GM23338 (cell line): ENCODE measurements at regions not wholly inside any gene's neighbourhood (a gene's known extent, or its start where the extent isn't known, plus 50 kb on each side); places are given as distances from the start of the nearest gene placed in this dataset.

ENCODE experiments used
- ATAC-seq: fragments of 200-7000 bp; cut with Tn5 transposase; 3 replicates; pipeline ENCODE4 v1.9.1; 2020
- DNase-seq: peaks from one replicate; pipeline ENCODE4 v3.0.0-alpha.2; 2015; ENCODE audit warnings: low spot score
- H2AFZ ChIP-seq: fragments of 200-600 bp; sonication (generic); 2 replicates; pipeline ENCODE4 v1.8.0; 2016; ENCODE audit warnings: antibody characterized with exemption, mild to moderate bottlenecking, moderate library complexity
- H3F3A ChIP-seq: fragments of 200-600 bp; sonication (generic); replicated peaks from 2 replicates; pipeline ENCODE4 v1.8.0; 2017; ENCODE audit warnings: antibody characterized with exemption, mixed run types, low read depth
- H3K27ac ChIP-seq: fragments of 200-600 bp; sonication (generic); 2 replicates; pipeline ENCODE4 v1.6.1; 2016; ENCODE audit warnings: low read depth
- H3K27me3 ChIP-seq: fragments of 200-600 bp; sonication (generic); 2 replicates; pipeline ENCODE4 v1.8.0; 2016; ENCODE audit warnings: mild to moderate bottlenecking, mixed run types, moderate library complexity; ENCODE audit not compliant: insufficient read depth
- H3K36me3 ChIP-seq: fragments of 200-600 bp; sonication (generic); 2 replicates; pipeline ENCODE4 v1.8.0; 2016; ENCODE audit warnings: mild to moderate bottlenecking; ENCODE audit not compliant: insufficient read depth
- H3K4me1 ChIP-seq: fragments of 200-600 bp; sonication (generic); 2 replicates; pipeline ENCODE4 v1.8.0; 2016; ENCODE audit warnings: mild to moderate bottlenecking, moderate library complexity; ENCODE audit not compliant: insufficient read depth
- H3K4me2 ChIP-seq: fragments of 200-600 bp; sonication (generic); 2 replicates; pipeline ENCODE4 v1.7.1; 2017; ENCODE audit warnings: mixed run types
- H3K4me3 ChIP-seq: fragments of 200-600 bp; sonication (generic); 2 replicates; pipeline ENCODE4 v1.6.1; 2016; ENCODE audit warnings: mixed run types
- H3K79me2 ChIP-seq: fragments of 200-600 bp; sonication (generic); replicated peaks from 2 replicates; pipeline ENCODE4 v1.8.0; 2017; ENCODE audit warnings: mild to moderate bottlenecking; ENCODE audit not compliant: insufficient read depth
- H3K9me2 ChIP-seq: fragments of 200-600 bp; sonication (generic); 2 replicates; pipeline ENCODE4 v1.8.0; 2017; ENCODE audit not compliant: insufficient read depth
- H4K20me1 ChIP-seq: fragments of 200-600 bp; sonication (generic); replicated peaks from 2 replicates; pipeline ENCODE4 v1.8.0; 2017; ENCODE audit warnings: mild to moderate bottlenecking; ENCODE audit not compliant: insufficient read depth
- H3K27ac Mint-ChIP-seq: 2 replicates; pipeline ENCODE4 v1.8.0; 2020; ENCODE audit warnings: inconsistent platforms, mild to moderate bottlenecking, moderate library complexity, mixed read lengths
- H3K27me3 Mint-ChIP-seq: 3 replicates; pipeline ENCODE4 v1.8.0; 2022; ENCODE audit warnings: low read depth, mild to moderate bottlenecking, moderate library complexity, mixed read lengths, inconsistent platforms; ENCODE audit not compliant: insufficient read depth, poor library complexity
- H3K36me3 Mint-ChIP-seq: 3 replicates; pipeline ENCODE4 v1.8.0; 2021; ENCODE audit warnings: low read depth, mild to moderate bottlenecking, inconsistent platforms, moderate library complexity, mixed read lengths
- H3K4me1 Mint-ChIP-seq: 3 replicates; pipeline ENCODE4 v1.8.0; 2020; ENCODE audit warnings: mild to moderate bottlenecking, inconsistent platforms, mixed read lengths
- H3K4me3 Mint-ChIP-seq: 3 replicates; pipeline ENCODE4 v1.8.0; 2021; ENCODE audit warnings: moderate library complexity, mild to moderate bottlenecking, inconsistent platforms, mixed read lengths
- H3K9me3 Mint-ChIP-seq: 3 replicates; pipeline ENCODE4 v1.8.0; 2020; ENCODE audit warnings: moderate library complexity, mild to moderate bottlenecking, inconsistent platforms, mixed read lengths
- EZH2 ChIP-seq: fragments of 200-600 bp; sonication (generic); IDR thresholded peaks from one replicate; pipeline ENCODE4 v1.8.0; 2017; ENCODE audit warnings: antibody characterized with exemption, mild to moderate bottlenecking, low read depth; ENCODE audit not compliant: unreplicated experiment
- EZH2phosphoT487 ChIP-seq: fragments of 200-600 bp; sonication (generic); IDR thresholded peaks from one replicate; pipeline ENCODE4 v1.8.1; 2018; ENCODE audit warnings: antibody characterized with exemption; ENCODE audit not compliant: unreplicated experiment
- JUNB ChIP-seq: IDR thresholded peaks from one replicate; pipeline ENCODE4 v1.6.1; 2016; ENCODE audit warnings: antibody characterized with exemption; ENCODE audit not compliant: unreplicated experiment
- NANOG ChIP-seq: IDR thresholded peaks from 2 replicates; pipeline ENCODE4 v1.6.1; 2016; ENCODE audit warnings: antibody characterized with exemption, borderline replicate concordance
- POLR2AphosphoS5 ChIP-seq: IDR thresholded peaks from 2 replicates; pipeline ENCODE4 v1.6.1; 2016; ENCODE audit warnings: antibody characterized with exemption, low read depth
- ZNF114 ChIP-seq: fragments of 250-450 bp; sonication (Bioruptor Pico); IDR thresholded peaks from 2 replicates; pipeline ENCODE4 v1.5.0; 2020; ENCODE audit warnings: mild to moderate bottlenecking, moderate library complexity
- TF ChIP-seq, protein P1 (sequence below): fragments of 250-450 bp; sonication (Bioruptor Pico); IDR thresholded peaks from 2 replicates; pipeline ENCODE4 v1.5.0; 2020; ENCODE audit warnings: mild to moderate bottlenecking, moderate library complexity
- TF ChIP-seq, protein P2 (sequence below): IDR thresholded peaks from 2 replicates; pipeline ENCODE4 v1.6.1; 2016; ENCODE audit warnings: antibody characterized with exemption
- TF ChIP-seq, protein P3 (sequence below): IDR thresholded peaks from one replicate; pipeline ENCODE4 v1.6.1; 2018; ENCODE audit warnings: antibody characterized with exemption; ENCODE audit not compliant: unreplicated experiment

DNA sequence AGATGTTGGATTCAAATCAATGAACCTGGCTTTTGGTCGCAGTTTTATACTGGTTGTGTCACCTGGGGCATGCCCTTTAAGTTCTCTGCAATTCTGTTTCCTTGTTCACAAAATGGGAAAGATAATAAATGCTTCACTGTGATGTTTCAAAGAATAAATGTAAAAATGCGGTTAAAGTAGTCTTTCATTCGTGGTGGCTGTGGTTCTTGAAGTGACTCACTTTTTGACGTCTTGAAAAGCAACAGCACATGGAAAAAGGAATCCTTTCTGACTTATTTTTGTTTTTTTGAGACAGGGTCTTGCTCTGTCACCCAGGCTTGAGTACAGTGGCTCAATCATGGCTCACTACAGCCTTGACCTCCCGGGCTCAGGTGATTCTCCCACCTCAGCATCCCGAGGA lies 88.4 kb upstream of the SLIT3 start (continued):
- TF ChIP-seq, protein P1, sequence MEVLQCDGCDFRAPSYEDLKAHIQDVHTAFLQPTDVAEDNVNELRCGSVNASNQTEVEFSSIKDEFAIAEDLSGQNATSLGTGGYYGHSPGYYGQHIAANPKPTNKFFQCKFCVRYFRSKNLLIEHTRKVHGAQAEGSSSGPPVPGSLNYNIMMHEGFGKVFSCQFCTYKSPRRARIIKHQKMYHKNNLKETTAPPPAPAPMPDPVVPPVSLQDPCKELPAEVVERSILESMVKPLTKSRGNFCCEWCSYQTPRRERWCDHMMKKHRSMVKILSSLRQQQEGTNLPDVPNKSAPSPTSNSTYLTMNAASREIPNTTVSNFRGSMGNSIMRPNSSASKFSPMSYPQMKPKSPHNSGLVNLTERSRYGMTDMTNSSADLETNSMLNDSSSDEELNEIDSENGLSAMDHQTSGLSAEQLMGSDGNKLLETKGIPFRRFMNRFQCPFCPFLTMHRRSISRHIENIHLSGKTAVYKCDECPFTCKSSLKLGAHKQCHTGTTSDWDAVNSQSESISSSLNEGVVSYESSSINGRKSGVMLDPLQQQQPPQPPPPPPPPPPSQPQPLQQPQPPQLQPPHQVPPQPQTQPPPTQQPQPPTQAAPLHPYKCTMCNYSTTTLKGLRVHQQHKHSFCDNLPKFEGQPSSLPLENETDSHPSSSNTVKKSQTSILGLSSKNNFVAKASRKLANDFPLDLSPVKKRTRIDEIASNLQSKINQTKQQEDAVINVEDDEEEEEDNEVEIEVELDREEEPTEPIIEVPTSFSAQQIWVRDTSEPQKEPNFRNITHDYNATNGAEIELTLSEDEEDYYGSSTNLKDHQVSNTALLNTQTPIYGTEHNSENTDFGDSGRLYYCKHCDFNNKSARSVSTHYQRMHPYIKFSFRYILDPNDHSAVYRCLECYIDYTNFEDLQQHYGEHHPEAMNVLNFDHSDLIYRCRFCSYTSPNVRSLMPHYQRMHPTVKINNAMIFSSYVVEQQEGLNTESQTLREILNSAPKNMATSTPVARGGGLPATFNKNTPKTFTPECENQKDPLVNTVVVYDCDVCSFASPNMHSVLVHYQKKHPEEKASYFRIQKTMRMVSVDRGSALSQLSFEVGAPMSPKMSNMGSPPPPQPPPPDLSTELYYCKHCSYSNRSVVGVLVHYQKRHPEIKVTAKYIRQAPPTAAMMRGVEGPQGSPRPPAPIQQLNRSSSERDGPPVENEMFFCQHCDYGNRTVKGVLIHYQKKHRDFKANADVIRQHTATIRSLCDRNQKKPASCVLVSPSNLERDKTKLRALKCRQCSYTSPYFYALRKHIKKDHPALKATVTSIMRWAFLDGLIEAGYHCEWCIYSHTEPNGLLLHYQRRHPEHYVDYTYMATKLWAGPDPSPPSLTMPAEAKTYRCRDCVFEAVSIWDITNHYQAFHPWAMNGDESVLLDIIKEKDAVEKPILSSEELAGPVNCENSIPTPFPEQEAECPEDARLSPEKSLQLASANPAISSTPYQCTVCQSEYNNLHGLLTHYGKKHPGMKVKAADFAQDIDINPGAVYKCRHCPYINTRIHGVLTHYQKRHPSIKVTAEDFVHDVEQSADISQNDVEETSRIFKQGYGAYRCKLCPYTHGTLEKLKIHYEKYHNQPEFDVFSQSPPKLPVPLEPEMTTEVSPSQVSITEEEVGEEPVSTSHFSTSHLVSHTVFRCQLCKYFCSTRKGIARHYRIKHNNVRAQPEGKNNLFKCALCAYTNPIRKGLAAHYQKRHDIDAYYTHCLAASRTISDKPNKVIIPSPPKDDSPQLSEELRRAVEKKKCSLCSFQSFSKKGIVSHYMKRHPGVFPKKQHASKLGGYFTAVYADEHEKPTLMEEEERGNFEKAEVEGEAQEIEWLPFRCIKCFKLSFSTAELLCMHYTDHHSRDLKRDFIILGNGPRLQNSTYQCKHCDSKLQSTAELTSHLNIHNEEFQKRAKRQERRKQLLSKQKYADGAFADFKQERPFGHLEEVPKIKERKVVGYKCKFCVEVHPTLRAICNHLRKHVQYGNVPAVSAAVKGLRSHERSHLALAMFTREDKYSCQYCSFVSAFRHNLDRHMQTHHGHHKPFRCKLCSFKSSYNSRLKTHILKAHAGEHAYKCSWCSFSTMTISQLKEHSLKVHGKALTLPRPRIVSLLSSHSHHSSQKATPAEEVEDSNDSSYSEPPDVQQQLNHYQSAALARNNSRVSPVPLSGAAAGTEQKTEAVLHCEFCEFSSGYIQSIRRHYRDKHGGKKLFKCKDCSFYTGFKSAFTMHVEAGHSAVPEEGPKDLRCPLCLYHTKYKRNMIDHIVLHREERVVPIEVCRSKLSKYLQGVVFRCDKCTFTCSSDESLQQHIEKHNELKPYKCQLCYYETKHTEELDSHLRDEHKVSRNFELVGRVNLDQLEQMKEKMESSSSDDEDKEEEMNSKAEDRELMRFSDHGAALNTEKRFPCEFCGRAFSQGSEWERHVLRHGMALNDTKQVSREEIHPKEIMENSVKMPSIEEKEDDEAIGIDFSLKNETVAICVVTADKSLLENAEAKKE: no peak
- TF ChIP-seq ZNF114 (CRISPR knock-in tag) (no peak), EZH2 (no peak), POLR2AphosphoS5 (no peak), NANOG (no peak)
- TF ChIP-seq, protein P2, sequence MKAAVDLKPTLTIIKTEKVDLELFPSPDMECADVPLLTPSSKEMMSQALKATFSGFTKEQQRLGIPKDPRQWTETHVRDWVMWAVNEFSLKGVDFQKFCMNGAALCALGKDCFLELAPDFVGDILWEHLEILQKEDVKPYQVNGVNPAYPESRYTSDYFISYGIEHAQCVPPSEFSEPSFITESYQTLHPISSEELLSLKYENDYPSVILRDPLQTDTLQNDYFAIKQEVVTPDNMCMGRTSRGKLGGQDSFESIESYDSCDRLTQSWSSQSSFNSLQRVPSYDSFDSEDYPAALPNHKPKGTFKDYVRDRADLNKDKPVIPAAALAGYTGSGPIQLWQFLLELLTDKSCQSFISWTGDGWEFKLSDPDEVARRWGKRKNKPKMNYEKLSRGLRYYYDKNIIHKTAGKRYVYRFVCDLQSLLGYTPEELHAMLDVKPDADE: no peak

DNA sequence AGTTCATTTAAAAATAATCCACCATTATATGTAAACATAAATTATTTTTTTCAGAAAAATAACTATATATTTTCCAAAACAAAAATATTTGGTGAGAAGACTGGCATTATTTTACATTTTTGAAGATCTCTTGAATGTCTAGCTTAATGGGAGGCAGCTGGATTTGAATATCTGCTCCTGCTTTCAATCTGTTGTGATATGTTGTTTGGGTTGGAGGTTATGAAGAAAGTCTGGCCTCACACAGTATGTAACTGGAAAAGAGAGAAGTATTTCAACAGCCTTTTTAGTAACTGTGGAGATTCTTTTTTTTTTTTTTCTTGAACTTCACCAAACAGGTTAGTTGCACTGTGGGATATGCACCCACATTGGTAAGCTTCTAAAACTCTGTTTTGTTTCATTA lies 84.7 kb upstream of the SLIT3 start:
- no peaks in the 10 kb centered on the region for H3K27me3 ChIP-seq
- H2AFZ ChIP-seq: no peak overlapping the region
- H3K4me3 Mint-ChIP-seq: no peak overlapping the region
- H3K4me3 ChIP-seq: no peak overlapping the region
- no peaks in the 10 kb centered on the region for H3K79me2 ChIP-seq
- H3K4me2 ChIP-seq: no peak overlapping the region
- H3K27ac Mint-ChIP-seq: no peak overlapping the region
- H3K27ac ChIP-seq: no peak overlapping the region
- no peaks in the 10 kb centered on the region for H3K27me3 Mint-ChIP-seq
- H3K4me1 ChIP-seq: no peaks in the 10 kb centered on the region
- peaks cover 3% of the 10 kb centered on the region; the same call in 2 of the 3 replicates for H3K9me3 Mint-ChIP-seq
- no peaks in the 10 kb centered on the region for H3K36me3 Mint-ChIP-seq
- no peaks in the 10 kb centered on the region for H3K36me3 ChIP-seq
- H4K20me1 ChIP-seq: no peaks in the 10 kb centered on the region
- 0 out of 2 replicates have a peak, but pooled peaks cover 4% of the 10 kb centered on the region for H3K9me2 ChIP-seq
- ATAC-seq: no peak
- no peaks in the 10 kb centered on the region for H3F3A ChIP-seq
- no peaks in the 10 kb centered on the region for H3K4me1 Mint-ChIP-seq
- DNase-seq: no peak
- TF ChIP-seq EZH2 (no peak), POLR2AphosphoS5 (no peak), JUNB (no peak), EZH2phosphoT487 (no peak)
- TF ChIP-seq, protein P2: no peak
- TF ChIP-seq, protein P3, sequence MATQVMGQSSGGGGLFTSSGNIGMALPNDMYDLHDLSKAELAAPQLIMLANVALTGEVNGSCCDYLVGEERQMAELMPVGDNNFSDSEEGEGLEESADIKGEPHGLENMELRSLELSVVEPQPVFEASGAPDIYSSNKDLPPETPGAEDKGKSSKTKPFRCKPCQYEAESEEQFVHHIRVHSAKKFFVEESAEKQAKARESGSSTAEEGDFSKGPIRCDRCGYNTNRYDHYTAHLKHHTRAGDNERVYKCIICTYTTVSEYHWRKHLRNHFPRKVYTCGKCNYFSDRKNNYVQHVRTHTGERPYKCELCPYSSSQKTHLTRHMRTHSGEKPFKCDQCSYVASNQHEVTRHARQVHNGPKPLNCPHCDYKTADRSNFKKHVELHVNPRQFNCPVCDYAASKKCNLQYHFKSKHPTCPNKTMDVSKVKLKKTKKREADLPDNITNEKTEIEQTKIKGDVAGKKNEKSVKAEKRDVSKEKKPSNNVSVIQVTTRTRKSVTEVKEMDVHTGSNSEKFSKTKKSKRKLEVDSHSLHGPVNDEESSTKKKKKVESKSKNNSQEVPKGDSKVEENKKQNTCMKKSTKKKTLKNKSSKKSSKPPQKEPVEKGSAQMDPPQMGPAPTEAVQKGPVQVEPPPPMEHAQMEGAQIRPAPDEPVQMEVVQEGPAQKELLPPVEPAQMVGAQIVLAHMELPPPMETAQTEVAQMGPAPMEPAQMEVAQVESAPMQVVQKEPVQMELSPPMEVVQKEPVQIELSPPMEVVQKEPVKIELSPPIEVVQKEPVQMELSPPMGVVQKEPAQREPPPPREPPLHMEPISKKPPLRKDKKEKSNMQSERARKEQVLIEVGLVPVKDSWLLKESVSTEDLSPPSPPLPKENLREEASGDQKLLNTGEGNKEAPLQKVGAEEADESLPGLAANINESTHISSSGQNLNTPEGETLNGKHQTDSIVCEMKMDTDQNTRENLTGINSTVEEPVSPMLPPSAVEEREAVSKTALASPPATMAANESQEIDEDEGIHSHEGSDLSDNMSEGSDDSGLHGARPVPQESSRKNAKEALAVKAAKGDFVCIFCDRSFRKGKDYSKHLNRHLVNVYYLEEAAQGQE: no peak
